ENCODE measurements at regions not wholly inside any gene's neighbourhood (a gene's known extent, or its start where the extent isn't known, plus 50 kb on each side); places are given as distances from the start of the nearest gene placed in this dataset.

GRCh38 chrX:10901290-10901633, 209.9 kb upstream of the HCCS start:
- TF ChIP-seq ATF3 (IDR thresholded peaks at IDR 0.05) (no peak), RAD21 (IDR thresholded peaks at IDR 0.05) (no peak), HNF4G (IDR thresholded peaks at IDR 0.05) (no peak), YY1 (IDR thresholded peaks at IDR 0.05) (no peak), JUND (IDR thresholded peaks at IDR 0.05) (no peak), SP1 (IDR thresholded peaks at IDR 0.05) (no peak), GABPA (IDR thresholded peaks at IDR 0.05 in 1 of 2, conservative IDR thresholded peaks at IDR 0.05 in 1 of 2) (no peak)
- TF ChIP-seq, protein P1, sequence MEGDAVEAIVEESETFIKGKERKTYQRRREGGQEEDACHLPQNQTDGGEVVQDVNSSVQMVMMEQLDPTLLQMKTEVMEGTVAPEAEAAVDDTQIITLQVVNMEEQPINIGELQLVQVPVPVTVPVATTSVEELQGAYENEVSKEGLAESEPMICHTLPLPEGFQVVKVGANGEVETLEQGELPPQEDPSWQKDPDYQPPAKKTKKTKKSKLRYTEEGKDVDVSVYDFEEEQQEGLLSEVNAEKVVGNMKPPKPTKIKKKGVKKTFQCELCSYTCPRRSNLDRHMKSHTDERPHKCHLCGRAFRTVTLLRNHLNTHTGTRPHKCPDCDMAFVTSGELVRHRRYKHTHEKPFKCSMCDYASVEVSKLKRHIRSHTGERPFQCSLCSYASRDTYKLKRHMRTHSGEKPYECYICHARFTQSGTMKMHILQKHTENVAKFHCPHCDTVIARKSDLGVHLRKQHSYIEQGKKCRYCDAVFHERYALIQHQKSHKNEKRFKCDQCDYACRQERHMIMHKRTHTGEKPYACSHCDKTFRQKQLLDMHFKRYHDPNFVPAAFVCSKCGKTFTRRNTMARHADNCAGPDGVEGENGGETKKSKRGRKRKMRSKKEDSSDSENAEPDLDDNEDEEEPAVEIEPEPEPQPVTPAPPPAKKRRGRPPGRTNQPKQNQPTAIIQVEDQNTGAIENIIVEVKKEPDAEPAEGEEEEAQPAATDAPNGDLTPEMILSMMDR (IDR thresholded peaks at IDR 0.05; ENCODE audit: low read depth, low read length, missing input control) = no peak
- TF ChIP-seq, protein P2, sequence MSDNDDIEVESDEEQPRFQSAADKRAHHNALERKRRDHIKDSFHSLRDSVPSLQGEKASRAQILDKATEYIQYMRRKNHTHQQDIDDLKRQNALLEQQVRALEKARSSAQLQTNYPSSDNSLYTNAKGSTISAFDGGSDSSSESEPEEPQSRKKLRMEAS (IDR thresholded peaks at IDR 0.05) = no peak
- TF ChIP-seq, protein P3, sequence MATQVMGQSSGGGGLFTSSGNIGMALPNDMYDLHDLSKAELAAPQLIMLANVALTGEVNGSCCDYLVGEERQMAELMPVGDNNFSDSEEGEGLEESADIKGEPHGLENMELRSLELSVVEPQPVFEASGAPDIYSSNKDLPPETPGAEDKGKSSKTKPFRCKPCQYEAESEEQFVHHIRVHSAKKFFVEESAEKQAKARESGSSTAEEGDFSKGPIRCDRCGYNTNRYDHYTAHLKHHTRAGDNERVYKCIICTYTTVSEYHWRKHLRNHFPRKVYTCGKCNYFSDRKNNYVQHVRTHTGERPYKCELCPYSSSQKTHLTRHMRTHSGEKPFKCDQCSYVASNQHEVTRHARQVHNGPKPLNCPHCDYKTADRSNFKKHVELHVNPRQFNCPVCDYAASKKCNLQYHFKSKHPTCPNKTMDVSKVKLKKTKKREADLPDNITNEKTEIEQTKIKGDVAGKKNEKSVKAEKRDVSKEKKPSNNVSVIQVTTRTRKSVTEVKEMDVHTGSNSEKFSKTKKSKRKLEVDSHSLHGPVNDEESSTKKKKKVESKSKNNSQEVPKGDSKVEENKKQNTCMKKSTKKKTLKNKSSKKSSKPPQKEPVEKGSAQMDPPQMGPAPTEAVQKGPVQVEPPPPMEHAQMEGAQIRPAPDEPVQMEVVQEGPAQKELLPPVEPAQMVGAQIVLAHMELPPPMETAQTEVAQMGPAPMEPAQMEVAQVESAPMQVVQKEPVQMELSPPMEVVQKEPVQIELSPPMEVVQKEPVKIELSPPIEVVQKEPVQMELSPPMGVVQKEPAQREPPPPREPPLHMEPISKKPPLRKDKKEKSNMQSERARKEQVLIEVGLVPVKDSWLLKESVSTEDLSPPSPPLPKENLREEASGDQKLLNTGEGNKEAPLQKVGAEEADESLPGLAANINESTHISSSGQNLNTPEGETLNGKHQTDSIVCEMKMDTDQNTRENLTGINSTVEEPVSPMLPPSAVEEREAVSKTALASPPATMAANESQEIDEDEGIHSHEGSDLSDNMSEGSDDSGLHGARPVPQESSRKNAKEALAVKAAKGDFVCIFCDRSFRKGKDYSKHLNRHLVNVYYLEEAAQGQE (IDR thresholded peaks at IDR 0.05) = no peak
